ENCODE measurements at regions not wholly inside any gene's neighbourhood (a gene's known extent, or its start where the extent isn't known, plus 50 kb on each side); places are given as distances from the start of the nearest gene placed in this dataset.
"Not testable (repeated sequence)": the region's sequence is repeated elsewhere in the genome, so short reads cannot be mapped to it uniquely, and the experiment has no call there.

DNA sequence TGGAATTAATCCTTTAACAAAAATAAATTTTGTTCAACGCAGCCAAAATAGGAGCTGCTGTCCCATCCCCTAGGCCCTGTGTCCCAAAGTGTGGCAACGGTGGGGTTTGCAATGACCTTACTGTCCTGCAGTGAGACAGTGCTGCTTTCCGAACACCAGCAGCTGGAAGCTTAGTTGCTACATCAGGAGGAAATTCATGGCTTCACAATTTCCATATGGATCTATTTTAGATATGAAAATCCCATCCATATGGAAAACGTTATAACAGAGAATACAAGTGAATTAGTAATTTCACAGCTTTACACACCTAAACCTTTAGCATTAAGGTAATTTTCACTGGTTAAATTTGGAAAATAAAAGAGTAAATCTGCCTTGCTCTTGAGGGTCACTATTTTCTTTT, 396.3 kb upstream of the TENM3 start:
- Histone ChIP-seq H3K27me3 (ENCODE audit: control insufficient read depth, insufficient read depth, low read length) (no peaks in the 10 kb centered on the region), H3K4me3 (ENCODE audit: insufficient read depth, low read depth, low read length) (no peak overlapping the region), H3K36me3 (replicated peaks; ENCODE audit: control insufficient read depth, insufficient read depth, low read length) (no peaks in the 10 kb centered on the region)
- no peak for DNase-seq

DNA sequence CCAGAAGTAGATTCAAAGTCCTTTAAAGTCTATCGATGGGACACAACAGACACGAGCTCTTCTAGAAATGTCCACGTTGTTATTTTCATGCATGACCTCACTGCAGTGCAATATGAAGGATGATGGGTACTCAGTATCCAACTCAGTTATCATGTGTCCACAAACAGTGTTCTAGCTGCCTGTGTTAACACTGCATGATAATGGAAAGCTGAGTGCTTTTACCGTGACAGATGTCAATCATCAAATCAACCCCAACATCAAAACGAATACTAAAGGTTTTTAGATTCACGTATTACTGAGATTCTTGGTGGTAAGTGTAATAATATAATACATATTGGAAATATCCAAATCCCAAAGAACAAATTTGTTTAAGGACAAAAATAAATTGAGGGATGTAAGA, 394.8 kb upstream of the TENM3 start:
- no peak for DNase-seq
- Histone ChIP-seq H3K36me3 (replicated peaks; ENCODE audit: control insufficient read depth, insufficient read depth, low read length) (no peaks in the 10 kb centered on the region), H3K27me3 (ENCODE audit: control insufficient read depth, insufficient read depth, low read length) (no peaks in the 10 kb centered on the region), H3K4me3 (ENCODE audit: insufficient read depth, low read depth, low read length) (no peak overlapping the region)

GRCh38 chr4:181849472-181849871, 393.7 kb upstream of the TENM3 start:
- no peak overlapping the region for H3K4me3 ChIP-seq (ENCODE audit: insufficient read depth, low read depth, low read length)
- no peak for DNase-seq
- no peaks in the 10 kb centered on the region for H3K36me3 ChIP-seq (replicated peaks; ENCODE audit: control insufficient read depth, insufficient read depth, low read length)
- no peaks in the 10 kb centered on the region for H3K27me3 ChIP-seq (ENCODE audit: control insufficient read depth, insufficient read depth, low read length)

- H3K36me3 ChIP-seq (replicated peaks; ENCODE audit: control insufficient read depth, insufficient read depth, low read length), result no peaks in the 10 kb centered on the region
- no peaks in the 10 kb centered on the region for H3K27me3 ChIP-seq (ENCODE audit: control insufficient read depth, insufficient read depth, low read length)
- no peak overlapping the region for H3K4me3 ChIP-seq (ENCODE audit: insufficient read depth, low read depth, low read length)
- no peak for DNase-seq
Observed at GRCh38 chr4:181853881-181854511, 389.2 kb upstream of the TENM3 start.

GRCh38 chr4:181855307-181855706, 387.9 kb upstream of the TENM3 start:
- H3K27me3 ChIP-seq (ENCODE audit: control insufficient read depth, insufficient read depth, low read length), result no peaks in the 10 kb centered on the region
- H3K4me3 ChIP-seq (ENCODE audit: insufficient read depth, low read depth, low read length), result no peak overlapping the region
- no peaks in the 10 kb centered on the region for H3K36me3 ChIP-seq (replicated peaks; ENCODE audit: control insufficient read depth, insufficient read depth, low read length)
- no peak for DNase-seq

GRCh38 chr4:181857471-181857870, 385.7 kb upstream of the TENM3 start:
- not testable (repeated sequence) for H3K4me3 ChIP-seq (ENCODE audit: insufficient read depth, low read depth, low read length); DNase-seq; H3K27me3 ChIP-seq (ENCODE audit: control insufficient read depth, insufficient read depth, low read length); H3K36me3 ChIP-seq (replicated peaks; ENCODE audit: control insufficient read depth, insufficient read depth, low read length)

DNA sequence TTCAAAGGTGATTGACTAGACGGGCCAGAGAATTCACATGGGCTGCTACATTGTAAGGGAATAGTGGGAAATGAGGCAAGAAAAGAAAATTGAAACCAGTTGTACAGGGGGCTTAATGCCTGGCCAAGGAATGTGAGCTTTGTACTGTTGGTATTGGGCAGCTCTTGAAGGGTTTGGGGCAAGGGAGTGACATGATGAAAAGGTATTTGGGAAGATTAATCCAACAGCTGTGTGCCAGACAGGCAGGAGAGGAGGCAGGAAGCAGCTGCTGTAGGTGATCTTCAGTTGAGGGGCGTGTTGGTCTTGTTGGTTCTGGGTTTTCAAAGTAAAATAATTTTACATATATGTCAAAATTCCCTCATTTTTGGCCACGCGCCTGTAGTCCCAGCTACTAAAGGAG, 384.5 kb upstream of the TENM3 start:
- DNase-seq, result no peak
- Histone ChIP-seq H3K36me3 (replicated peaks; ENCODE audit: control insufficient read depth, insufficient read depth, low read length) (no peaks in the 10 kb centered on the region), H3K4me3 (ENCODE audit: insufficient read depth, low read depth, low read length) (no peak overlapping the region), H3K27me3 (ENCODE audit: control insufficient read depth, insufficient read depth, low read length) (no peaks in the 10 kb centered on the region)

GRCh38 chr4:181859439-181859838, 383.8 kb upstream of the TENM3 start:
- Histone ChIP-seq H3K36me3 (replicated peaks; ENCODE audit: control insufficient read depth, insufficient read depth, low read length) (no peaks in the 10 kb centered on the region), H3K4me3 (ENCODE audit: insufficient read depth, low read depth, low read length) (no peak overlapping the region), H3K27me3 (ENCODE audit: control insufficient read depth, insufficient read depth, low read length) (no peaks in the 10 kb centered on the region)
- no peak for DNase-seq

GRCh38 chr4:181860157-181860556, 383.0 kb upstream of the TENM3 start:
- H3K27me3 ChIP-seq (ENCODE audit: control insufficient read depth, insufficient read depth, low read length), result no peaks in the 10 kb centered on the region
- no peak overlapping the region for H3K4me3 ChIP-seq (ENCODE audit: insufficient read depth, low read depth, low read length)
- H3K36me3 ChIP-seq (replicated peaks; ENCODE audit: control insufficient read depth, insufficient read depth, low read length), result no peaks in the 10 kb centered on the region
- DNase-seq, result no peak

- H3K27me3 ChIP-seq (ENCODE audit: control insufficient read depth, insufficient read depth, low read length), result no peaks in the 10 kb centered on the region
- H3K36me3 ChIP-seq (replicated peaks; ENCODE audit: control insufficient read depth, insufficient read depth, low read length), result no peaks in the 10 kb centered on the region
- H3K4me3 ChIP-seq (ENCODE audit: insufficient read depth, low read depth, low read length), result no peak overlapping the region
- no peak for DNase-seq
Observed at GRCh38 chr4:181860668-181861067, 382.5 kb upstream of the TENM3 start.

GRCh38 chr4:181863856-181864255, 379.3 kb upstream of the TENM3 start:
- DNase-seq, result no peak

DNA sequence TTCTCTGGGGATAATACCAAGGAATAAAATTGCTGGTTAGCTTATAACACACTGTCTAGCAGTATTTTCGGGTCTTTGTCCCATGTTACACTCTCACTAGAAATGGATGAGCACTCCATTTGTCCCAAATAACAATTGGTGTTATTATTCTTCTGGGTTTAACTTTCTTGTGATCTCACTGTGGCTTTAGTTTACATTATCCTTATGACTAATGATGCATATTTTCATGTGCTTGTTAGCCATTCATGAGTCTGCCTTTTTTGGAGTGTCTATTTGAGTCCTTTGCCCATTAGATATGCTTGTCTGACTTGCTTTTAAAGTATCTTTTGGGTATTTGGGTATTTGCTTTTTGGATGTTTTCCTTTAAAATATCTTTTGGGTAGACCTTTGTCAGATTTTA, 372.9 kb upstream of the TENM3 start:
- no peak for DNase-seq
- no peak overlapping the region for H3K4me3 ChIP-seq (ENCODE audit: insufficient read depth, low read depth, low read length)
- no peaks in the 10 kb centered on the region for H3K36me3 ChIP-seq (replicated peaks; ENCODE audit: control insufficient read depth, insufficient read depth, low read length)
- H3K27me3 ChIP-seq (ENCODE audit: control insufficient read depth, insufficient read depth, low read length), result no peaks in the 10 kb centered on the region

More at GRCh38 chr4:181863856-181864255, 379.3 kb upstream of the TENM3 start:
- no peaks in the 10 kb centered on the region for H3K27me3 ChIP-seq (ENCODE audit: control insufficient read depth, insufficient read depth, low read length)
- H3K4me3 ChIP-seq (ENCODE audit: insufficient read depth, low read depth, low read length), result no peak overlapping the region
- H3K36me3 ChIP-seq (replicated peaks; ENCODE audit: control insufficient read depth, insufficient read depth, low read length), result no peaks in the 10 kb centered on the region

GRCh38 chr4:181874602-181875001, 368.6 kb upstream of the TENM3 start:
- no peaks in the 10 kb centered on the region for H3K36me3 ChIP-seq (replicated peaks; ENCODE audit: control insufficient read depth, insufficient read depth, low read length)
- no peaks in the 10 kb centered on the region for H3K27me3 ChIP-seq (ENCODE audit: control insufficient read depth, insufficient read depth, low read length)
- no peak overlapping the region for H3K4me3 ChIP-seq (ENCODE audit: insufficient read depth, low read depth, low read length)
- no peak for DNase-seq

- Histone ChIP-seq H3K36me3 (replicated peaks; ENCODE audit: control insufficient read depth, insufficient read depth, low read length) (no peaks in the 10 kb centered on the region), H3K27me3 (ENCODE audit: control insufficient read depth, insufficient read depth, low read length) (no peaks in the 10 kb centered on the region), H3K4me3 (ENCODE audit: insufficient read depth, low read depth, low read length) (no peak overlapping the region)
- no peak for DNase-seq
Observed at GRCh38 chr4:181877329-181877848, 365.8 kb upstream of the TENM3 start.

GRCh38 chr4:181890031-181890430, 353.2 kb upstream of the TENM3 start:
- Histone ChIP-seq H3K27me3 (ENCODE audit: control insufficient read depth, insufficient read depth, low read length) (no peaks in the 10 kb centered on the region), H3K36me3 (replicated peaks; ENCODE audit: control insufficient read depth, insufficient read depth, low read length) (no peaks in the 10 kb centered on the region), H3K4me3 (ENCODE audit: insufficient read depth, low read depth, low read length) (no peak overlapping the region)
- DNase-seq, result no peak

GRCh38 chr4:181890911-181891310, 352.3 kb upstream of the TENM3 start:
- no peaks in the 10 kb centered on the region for H3K27me3 ChIP-seq (ENCODE audit: control insufficient read depth, insufficient read depth, low read length)
- no peak overlapping the region for H3K4me3 ChIP-seq (ENCODE audit: insufficient read depth, low read depth, low read length)
- DNase-seq, result no peak
- H3K36me3 ChIP-seq (replicated peaks; ENCODE audit: control insufficient read depth, insufficient read depth, low read length), result no peaks in the 10 kb centered on the region

Measured in H7 (cell line).